GM23338 (cell line): ENCODE measurements at regions not wholly inside any gene's neighbourhood (a gene's known extent, or its start where the extent isn't known, plus 50 kb on each side); places are given as distances from the start of the nearest gene placed in this dataset.

ENCODE experiments used
- ATAC-seq: fragments of 200-7000 bp; cut with Tn5 transposase; 3 replicates; pipeline ENCODE4 v1.9.1; 2020
- DNase-seq: peaks from one replicate; pipeline ENCODE4 v3.0.0-alpha.2; 2015; ENCODE audit warnings: low spot score
- H2AFZ ChIP-seq: fragments of 200-600 bp; sonication (generic); 2 replicates; pipeline ENCODE4 v1.8.0; 2016; ENCODE audit warnings: antibody characterized with exemption, mild to moderate bottlenecking, moderate library complexity
- H3F3A ChIP-seq: fragments of 200-600 bp; sonication (generic); replicated peaks from 2 replicates; pipeline ENCODE4 v1.8.0; 2017; ENCODE audit warnings: antibody characterized with exemption, mixed run types, low read depth
- H3K27ac ChIP-seq: fragments of 200-600 bp; sonication (generic); 2 replicates; pipeline ENCODE4 v1.6.1; 2016; ENCODE audit warnings: low read depth
- H3K27me3 ChIP-seq: fragments of 200-600 bp; sonication (generic); 2 replicates; pipeline ENCODE4 v1.8.0; 2016; ENCODE audit warnings: mild to moderate bottlenecking, mixed run types, moderate library complexity; ENCODE audit not compliant: insufficient read depth
- H3K36me3 ChIP-seq: fragments of 200-600 bp; sonication (generic); 2 replicates; pipeline ENCODE4 v1.8.0; 2016; ENCODE audit warnings: mild to moderate bottlenecking; ENCODE audit not compliant: insufficient read depth
- H3K4me1 ChIP-seq: fragments of 200-600 bp; sonication (generic); 2 replicates; pipeline ENCODE4 v1.8.0; 2016; ENCODE audit warnings: mild to moderate bottlenecking, moderate library complexity; ENCODE audit not compliant: insufficient read depth
- H3K4me2 ChIP-seq: fragments of 200-600 bp; sonication (generic); 2 replicates; pipeline ENCODE4 v1.7.1; 2017; ENCODE audit warnings: mixed run types
- H3K4me3 ChIP-seq: fragments of 200-600 bp; sonication (generic); 2 replicates; pipeline ENCODE4 v1.6.1; 2016; ENCODE audit warnings: mixed run types
- H3K79me2 ChIP-seq: fragments of 200-600 bp; sonication (generic); replicated peaks from 2 replicates; pipeline ENCODE4 v1.8.0; 2017; ENCODE audit warnings: mild to moderate bottlenecking; ENCODE audit not compliant: insufficient read depth
- H3K9me2 ChIP-seq: fragments of 200-600 bp; sonication (generic); 2 replicates; pipeline ENCODE4 v1.8.0; 2017; ENCODE audit not compliant: insufficient read depth
- H4K20me1 ChIP-seq: fragments of 200-600 bp; sonication (generic); replicated peaks from 2 replicates; pipeline ENCODE4 v1.8.0; 2017; ENCODE audit warnings: mild to moderate bottlenecking; ENCODE audit not compliant: insufficient read depth
- H3K27ac Mint-ChIP-seq: 2 replicates; pipeline ENCODE4 v1.8.0; 2020; ENCODE audit warnings: inconsistent platforms, mild to moderate bottlenecking, moderate library complexity, mixed read lengths
- H3K27me3 Mint-ChIP-seq: 3 replicates; pipeline ENCODE4 v1.8.0; 2022; ENCODE audit warnings: low read depth, mild to moderate bottlenecking, moderate library complexity, mixed read lengths, inconsistent platforms; ENCODE audit not compliant: insufficient read depth, poor library complexity
- H3K36me3 Mint-ChIP-seq: 3 replicates; pipeline ENCODE4 v1.8.0; 2021; ENCODE audit warnings: low read depth, mild to moderate bottlenecking, inconsistent platforms, moderate library complexity, mixed read lengths
- H3K4me1 Mint-ChIP-seq: 3 replicates; pipeline ENCODE4 v1.8.0; 2020; ENCODE audit warnings: mild to moderate bottlenecking, inconsistent platforms, mixed read lengths
- H3K4me3 Mint-ChIP-seq: 3 replicates; pipeline ENCODE4 v1.8.0; 2021; ENCODE audit warnings: moderate library complexity, mild to moderate bottlenecking, inconsistent platforms, mixed read lengths
- H3K9me3 Mint-ChIP-seq: 3 replicates; pipeline ENCODE4 v1.8.0; 2020; ENCODE audit warnings: moderate library complexity, mild to moderate bottlenecking, inconsistent platforms, mixed read lengths
- CREB1 ChIP-seq: fragments of 250-450 bp; sonication (Bioruptor Pico); IDR thresholded peaks from 2 replicates; pipeline ENCODE4 v1.5.0; 2020; ENCODE audit warnings: low read depth, mild to moderate bottlenecking, moderate library complexity
- CTCF ChIP-seq, 2 experiments: fragments of 200-600 bp in 1 of 2; sonication (generic) in 1 of 2; conservative IDR thresholded peaks; 2 replicates each; pipeline versions ENCODE4 v1.5.1 to v1.6.1; 2016 to 2017; ENCODE audit warnings: antibody characterized with exemption in 2 of 2, low read depth in 2 of 2, mild to moderate bottlenecking in 2 of 2, moderate library complexity in 1 of 2
- EZH2phosphoT487 ChIP-seq: fragments of 200-600 bp; sonication (generic); IDR thresholded peaks from one replicate; pipeline ENCODE4 v1.8.1; 2018; ENCODE audit warnings: antibody characterized with exemption; ENCODE audit not compliant: unreplicated experiment
- JUNB ChIP-seq: IDR thresholded peaks from one replicate; pipeline ENCODE4 v1.6.1; 2016; ENCODE audit warnings: antibody characterized with exemption; ENCODE audit not compliant: unreplicated experiment
- NANOG ChIP-seq: IDR thresholded peaks from 2 replicates; pipeline ENCODE4 v1.6.1; 2016; ENCODE audit warnings: antibody characterized with exemption, borderline replicate concordance
- STAT1 ChIP-seq: IDR thresholded peaks from one replicate; pipeline ENCODE4 v1.6.1; 2016; ENCODE audit warnings: antibody characterized with exemption; ENCODE audit not compliant: unreplicated experiment
- ZNF331 ChIP-seq: fragments of 250-450 bp; sonication (Bioruptor Pico); IDR thresholded peaks from 2 replicates; pipeline ENCODE4 v1.5.0; 2020; ENCODE audit warnings: low read depth, mild to moderate bottlenecking, moderate library complexity
- TF ChIP-seq, protein P1 (sequence below): IDR thresholded peaks from one replicate; pipeline ENCODE4 v1.6.1; 2018; ENCODE audit warnings: antibody characterized with exemption; ENCODE audit not compliant: unreplicated experiment
- TF ChIP-seq, protein P2 (sequence below): IDR thresholded peaks from 2 replicates; pipeline ENCODE4 v1.6.1; 2016; ENCODE audit warnings: antibody characterized with exemption

DNA sequence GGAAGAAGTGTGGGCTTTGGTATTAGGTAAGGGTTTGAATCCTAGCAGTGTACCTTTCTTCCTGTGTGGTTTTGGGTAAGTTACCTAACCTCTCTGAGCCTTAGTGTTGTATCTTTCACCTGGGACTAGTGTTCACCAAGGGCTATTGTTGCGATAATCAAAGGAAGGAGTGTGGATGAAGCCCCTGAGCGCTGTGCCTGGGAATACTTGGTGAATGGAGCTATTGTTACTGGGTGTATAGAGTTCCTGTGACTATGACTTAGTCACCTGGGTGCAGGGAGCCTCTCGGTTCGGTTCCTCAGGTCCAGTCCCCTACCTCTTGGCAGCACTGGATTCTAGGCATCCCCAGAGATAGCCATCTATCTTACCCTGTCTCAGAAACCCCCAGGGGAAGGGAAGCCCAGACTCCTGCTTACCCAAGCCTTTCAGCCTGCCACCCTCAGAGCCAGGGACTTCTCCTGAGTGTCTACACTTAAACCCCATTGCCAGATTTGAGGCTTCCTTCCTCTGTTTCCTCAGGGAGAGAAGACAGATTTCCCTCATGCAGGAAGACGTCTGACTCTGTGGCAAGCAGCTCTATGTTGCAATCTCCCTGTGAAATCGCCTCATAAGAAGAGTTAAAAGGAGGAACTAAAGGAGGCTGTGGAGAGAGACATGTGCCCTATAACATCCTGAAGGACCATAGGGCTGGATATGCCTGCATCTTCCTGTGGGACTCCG lies 181.0 kb upstream of the PITX1 start (continued):
- no peak for TF ChIP-seq CTCF (conservative IDR thresholded peaks at IDR 0.05; ENCODE audit: low read depth in 2 of 2)
- TF ChIP-seq, protein P1, sequence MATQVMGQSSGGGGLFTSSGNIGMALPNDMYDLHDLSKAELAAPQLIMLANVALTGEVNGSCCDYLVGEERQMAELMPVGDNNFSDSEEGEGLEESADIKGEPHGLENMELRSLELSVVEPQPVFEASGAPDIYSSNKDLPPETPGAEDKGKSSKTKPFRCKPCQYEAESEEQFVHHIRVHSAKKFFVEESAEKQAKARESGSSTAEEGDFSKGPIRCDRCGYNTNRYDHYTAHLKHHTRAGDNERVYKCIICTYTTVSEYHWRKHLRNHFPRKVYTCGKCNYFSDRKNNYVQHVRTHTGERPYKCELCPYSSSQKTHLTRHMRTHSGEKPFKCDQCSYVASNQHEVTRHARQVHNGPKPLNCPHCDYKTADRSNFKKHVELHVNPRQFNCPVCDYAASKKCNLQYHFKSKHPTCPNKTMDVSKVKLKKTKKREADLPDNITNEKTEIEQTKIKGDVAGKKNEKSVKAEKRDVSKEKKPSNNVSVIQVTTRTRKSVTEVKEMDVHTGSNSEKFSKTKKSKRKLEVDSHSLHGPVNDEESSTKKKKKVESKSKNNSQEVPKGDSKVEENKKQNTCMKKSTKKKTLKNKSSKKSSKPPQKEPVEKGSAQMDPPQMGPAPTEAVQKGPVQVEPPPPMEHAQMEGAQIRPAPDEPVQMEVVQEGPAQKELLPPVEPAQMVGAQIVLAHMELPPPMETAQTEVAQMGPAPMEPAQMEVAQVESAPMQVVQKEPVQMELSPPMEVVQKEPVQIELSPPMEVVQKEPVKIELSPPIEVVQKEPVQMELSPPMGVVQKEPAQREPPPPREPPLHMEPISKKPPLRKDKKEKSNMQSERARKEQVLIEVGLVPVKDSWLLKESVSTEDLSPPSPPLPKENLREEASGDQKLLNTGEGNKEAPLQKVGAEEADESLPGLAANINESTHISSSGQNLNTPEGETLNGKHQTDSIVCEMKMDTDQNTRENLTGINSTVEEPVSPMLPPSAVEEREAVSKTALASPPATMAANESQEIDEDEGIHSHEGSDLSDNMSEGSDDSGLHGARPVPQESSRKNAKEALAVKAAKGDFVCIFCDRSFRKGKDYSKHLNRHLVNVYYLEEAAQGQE, result no peak
- no peak for TF ChIP-seq NANOG
- no peak for TF ChIP-seq ZNF331 (CRISPR knock-in tag)
- TF ChIP-seq STAT1, result no peak
- TF ChIP-seq EZH2phosphoT487, result no peak
- TF ChIP-seq, protein P2, sequence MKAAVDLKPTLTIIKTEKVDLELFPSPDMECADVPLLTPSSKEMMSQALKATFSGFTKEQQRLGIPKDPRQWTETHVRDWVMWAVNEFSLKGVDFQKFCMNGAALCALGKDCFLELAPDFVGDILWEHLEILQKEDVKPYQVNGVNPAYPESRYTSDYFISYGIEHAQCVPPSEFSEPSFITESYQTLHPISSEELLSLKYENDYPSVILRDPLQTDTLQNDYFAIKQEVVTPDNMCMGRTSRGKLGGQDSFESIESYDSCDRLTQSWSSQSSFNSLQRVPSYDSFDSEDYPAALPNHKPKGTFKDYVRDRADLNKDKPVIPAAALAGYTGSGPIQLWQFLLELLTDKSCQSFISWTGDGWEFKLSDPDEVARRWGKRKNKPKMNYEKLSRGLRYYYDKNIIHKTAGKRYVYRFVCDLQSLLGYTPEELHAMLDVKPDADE, result no peak
- no peak for TF ChIP-seq JUNB
- no peak for TF ChIP-seq CREB1 (CRISPR knock-in tag)

DNA sequence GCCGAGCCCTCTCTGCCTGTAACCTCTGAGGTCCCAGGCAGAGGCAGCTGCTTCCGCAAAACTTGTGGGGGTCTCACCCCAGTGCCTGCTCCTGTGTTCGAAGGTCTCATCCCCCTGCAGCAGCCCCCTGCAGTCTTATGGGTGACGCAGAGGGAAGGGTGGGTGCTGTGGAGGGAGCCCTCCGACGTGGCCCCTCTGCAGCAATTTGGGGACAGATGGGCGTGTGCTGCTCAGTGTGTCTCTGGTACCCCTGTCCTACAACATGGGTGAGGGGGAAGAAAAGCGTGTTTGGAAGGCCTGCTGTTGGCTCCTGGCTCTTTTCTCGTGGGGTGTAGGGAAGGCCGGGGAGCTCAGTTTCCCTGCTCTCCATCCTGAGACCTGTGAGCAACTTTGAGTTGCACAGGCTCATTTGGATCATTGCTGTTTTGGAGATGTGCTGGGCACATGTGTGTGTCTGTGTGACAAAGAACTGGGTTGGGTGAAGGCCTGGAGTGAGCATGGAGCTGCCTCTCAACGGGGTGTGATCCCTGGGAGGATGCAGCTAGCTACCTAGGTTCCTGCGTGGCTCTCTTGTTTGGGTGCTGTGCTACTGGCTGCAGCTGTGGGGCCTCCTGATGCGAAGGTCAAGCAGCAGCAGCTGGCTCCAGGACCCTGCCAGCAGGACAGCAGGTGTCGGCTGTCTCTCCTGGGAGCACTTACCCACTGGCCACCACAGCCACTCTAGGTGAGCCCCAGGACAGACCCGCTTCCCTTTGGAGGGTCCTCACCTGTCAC lies 179.6 kb upstream of the PITX1 start:
- Histone ChIP-seq H3K4me2 (no peak overlapping the region), H2AFZ (peak overlapping the region; percentile 92), H3K27ac (no peak overlapping the region), H3K27me3 (no peaks in the 10 kb centered on the region), H3K36me3 (no peaks in the 10 kb centered on the region), H3K79me2 (no peaks in the 10 kb centered on the region), H4K20me1 (no peaks in the 10 kb centered on the region), H3K4me1 (peaks cover 9% of the 10 kb centered on the region), H3F3A (no peaks in the 10 kb centered on the region), H3K4me3 (no peak overlapping the region), H3K9me2 (0 out of 2 replicates have a peak, but pooled peaks cover 5% of the 10 kb centered on the region)
- H3K27ac Mint-ChIP-seq, result peak overlapping the region; percentile 32; the same call in 1 of the 2 replicates
- H3K36me3 Mint-ChIP-seq, result no peaks in the 10 kb centered on the region; the same call in 2 of the 3 replicates
- ATAC-seq, result no peak
- no peak for DNase-seq
- H3K27me3 Mint-ChIP-seq, result peaks cover 9% of the 10 kb centered on the region
- H3K4me1 Mint-ChIP-seq, result peaks cover 22% of the 10 kb centered on the region
- no peak overlapping the region for H3K4me3 Mint-ChIP-seq
- TF ChIP-seq NANOG, result no peak
- no peak for TF ChIP-seq EZH2phosphoT487
- no peaks in the 10 kb centered on the region for H3K9me3 Mint-ChIP-seq
